OCI-LY7 (cell line): ENCODE measurements at regions not wholly inside any gene's neighbourhood (a gene's known extent, or its start where the extent isn't known, plus 50 kb on each side); places are given as distances from the start of the nearest gene placed in this dataset.

Experiments used
- CTCF ChIP-seq: fragments of 200-600 bp; sonication (generic); conservative IDR thresholded peaks from 2 replicates; pipeline ENCODE4 v1.5.1; 2014; ENCODE audit warnings: mild to moderate bottlenecking, antibody characterized with exemption, low read length, moderate library complexity, mixed read lengths
- EZH2phosphoT487 ChIP-seq: fragments of 200-600 bp; sonication (generic); IDR thresholded peaks from 2 replicates; pipeline ENCODE4 v1.6.1; 2018; ENCODE audit warnings: low read depth, borderline replicate concordance, mild to moderate bottlenecking, mixed run types, antibody characterized with exemption, low read length, moderate library complexity, mixed read lengths

GRCh38 chr16:62546701-62547100 lies 510.5 kb upstream of the CDH8 start:
- TF ChIP-seq CTCF, result no peak
- no peak for TF ChIP-seq EZH2phosphoT487
